Natural killer cell (primary cell): ENCODE measurements at regions not wholly inside any gene's neighbourhood (a gene's known extent, or its start where the extent isn't known, plus 50 kb on each side); places are given as distances from the start of the nearest gene placed in this dataset.

Experiments used
- ATAC-seq, 3 donors: fragments of 150-1000 bp in 2 of 3; fragments of 200-7000 bp in 1 of 3; cut with Tn5 transposase; 1 replicate in 1 of 3; 2 replicates in 2 of 3; pipeline ENCODE4 v1.10.0; 2021; ENCODE audit warnings: mild to moderate bottlenecking in 2 of 3, moderate library complexity in 2 of 3
- DNase-seq, 2 donors: peaks; one replicate each; pipeline versions ENCODE4 v3.0.0 to v3.0.0-alpha.2; 2013 to 2021; ENCODE audit warnings: mixed read lengths in 1 of 2
- H3K27ac ChIP-seq: one replicate; pipeline ENCODE4 v1.5.1; 2013; ENCODE audit warnings: mild to moderate bottlenecking, low read length
- H3K27me3 ChIP-seq: one replicate; pipeline ENCODE4 v1.6.1; 2013; ENCODE audit warnings: low read length; ENCODE audit not compliant: control insufficient read depth, insufficient read depth
- H3K36me3 ChIP-seq: one replicate; pipeline ENCODE4 v1.6.1; 2013; ENCODE audit warnings: low read length; ENCODE audit not compliant: control insufficient read depth, insufficient read depth
- H3K4me1 ChIP-seq: one replicate; pipeline ENCODE4 v1.6.1; 2013; ENCODE audit warnings: low read length; ENCODE audit not compliant: control insufficient read depth, insufficient read depth
- H3K4me3 ChIP-seq: one replicate; pipeline ENCODE4 v1.5.1; 2013; ENCODE audit warnings: low read length
- H3K9me3 ChIP-seq: one replicate; pipeline ENCODE4 v1.6.1; 2013; ENCODE audit warnings: low read length; ENCODE audit not compliant: control insufficient read depth, insufficient read depth
- H3K27ac Mint-ChIP-seq, 2 donors: one replicate each; pipeline ENCODE4 v1.8.0; 2022; ENCODE audit warnings: mild to moderate bottlenecking in 2 of 2, mixed read lengths in 2 of 2, moderate library complexity in 1 of 2
- H3K27me3 Mint-ChIP-seq, 2 donors: one replicate each; pipeline ENCODE4 v1.8.0; 2022; ENCODE audit warnings: low read depth in 2 of 2, mixed read lengths in 2 of 2
- H3K36me3 Mint-ChIP-seq: one replicate; pipeline ENCODE4 v1.8.0; 2022; ENCODE audit warnings: mixed read lengths
- H3K4me1 Mint-ChIP-seq, 2 donors: one replicate each; pipeline ENCODE4 v1.8.0; 2022; ENCODE audit warnings: mixed read lengths in 2 of 2
- H3K4me3 Mint-ChIP-seq: one replicate; pipeline ENCODE4 v1.8.0; 2022; ENCODE audit warnings: mild to moderate bottlenecking, moderate library complexity, mixed read lengths
- H3K9me3 Mint-ChIP-seq, 2 donors: one replicate each; pipeline ENCODE4 v1.8.0; 2022; ENCODE audit warnings: mixed read lengths in 2 of 2
- WGBS: methylation state at CpG from one replicate; pipeline ENCODE4 v1.1.7; 2013; ENCODE audit warnings: missing lambda C conversion rate; ENCODE audit not compliant: insufficient coverage; 5-methylcytosine and 5-hydroxymethylcytosine counted together
- intact Hi-C: fragments of 100-400 bp; cut with micrococcal nuclease; formaldehyde crosslinking; loops from one replicate; pipeline ENCODE4 v1.14.2; 2022
- TF ChIP-seq, protein P1 (sequence below): fragments of 200-600 bp; IDR thresholded peaks from one replicate; pipeline ENCODE4 v1.8.0; 2022; ENCODE audit warnings: antibody characterized with exemption

DNA sequence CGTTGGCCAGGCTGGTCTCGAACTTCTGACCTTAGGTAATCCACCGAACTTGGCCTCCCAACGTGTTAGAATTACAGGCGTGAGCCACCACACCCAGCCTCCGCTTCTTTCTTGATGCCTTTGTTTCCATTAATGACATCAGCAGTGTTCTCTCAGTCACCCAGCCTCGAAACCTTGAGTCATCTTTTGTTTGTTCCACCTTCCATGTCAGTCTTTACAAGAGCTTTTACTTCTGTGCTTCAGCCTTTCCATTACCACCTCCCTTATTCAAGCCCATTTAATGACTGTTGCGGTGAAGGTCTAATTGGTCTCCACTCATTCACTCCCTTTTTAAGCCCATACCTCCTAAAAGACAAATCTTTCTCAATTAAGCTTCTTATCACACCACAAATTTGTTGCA is 146.6 kb upstream of the ADGRL2 start:
- no peaks in the 10 kb centered on the region for H3K27me3 ChIP-seq
- no peak overlapping the region for H3K27ac ChIP-seq
- no peak overlapping the region for H3K4me3 ChIP-seq
- H3K27ac Mint-ChIP-seq = no peak overlapping the region
- TF ChIP-seq, protein P1, sequence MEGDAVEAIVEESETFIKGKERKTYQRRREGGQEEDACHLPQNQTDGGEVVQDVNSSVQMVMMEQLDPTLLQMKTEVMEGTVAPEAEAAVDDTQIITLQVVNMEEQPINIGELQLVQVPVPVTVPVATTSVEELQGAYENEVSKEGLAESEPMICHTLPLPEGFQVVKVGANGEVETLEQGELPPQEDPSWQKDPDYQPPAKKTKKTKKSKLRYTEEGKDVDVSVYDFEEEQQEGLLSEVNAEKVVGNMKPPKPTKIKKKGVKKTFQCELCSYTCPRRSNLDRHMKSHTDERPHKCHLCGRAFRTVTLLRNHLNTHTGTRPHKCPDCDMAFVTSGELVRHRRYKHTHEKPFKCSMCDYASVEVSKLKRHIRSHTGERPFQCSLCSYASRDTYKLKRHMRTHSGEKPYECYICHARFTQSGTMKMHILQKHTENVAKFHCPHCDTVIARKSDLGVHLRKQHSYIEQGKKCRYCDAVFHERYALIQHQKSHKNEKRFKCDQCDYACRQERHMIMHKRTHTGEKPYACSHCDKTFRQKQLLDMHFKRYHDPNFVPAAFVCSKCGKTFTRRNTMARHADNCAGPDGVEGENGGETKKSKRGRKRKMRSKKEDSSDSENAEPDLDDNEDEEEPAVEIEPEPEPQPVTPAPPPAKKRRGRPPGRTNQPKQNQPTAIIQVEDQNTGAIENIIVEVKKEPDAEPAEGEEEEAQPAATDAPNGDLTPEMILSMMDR = no peak
- H3K36me3 ChIP-seq = no peaks in the 10 kb centered on the region
- no peaks in the 10 kb centered on the region for H3K4me1 Mint-ChIP-seq
- H3K9me3 ChIP-seq = no peaks in the 10 kb centered on the region
- intact Hi-C loops = no loop called here
- ATAC-seq (no peak), DNase-seq (no peak)
- peaks cover 9 to 14% of the 10 kb centered on the region in 2 donors for H3K9me3 Mint-ChIP-seq
- no peak overlapping the region for H3K4me3 Mint-ChIP-seq
- H3K4me1 ChIP-seq = no peaks in the 10 kb centered on the region
- WGBS = 70% methylated on average over 8 of the region's 8 CpGs
- H3K36me3 Mint-ChIP-seq = no peaks in the 10 kb centered on the region
- H3K27me3 Mint-ChIP-seq = no peaks in the 10 kb centered on the region

DNA sequence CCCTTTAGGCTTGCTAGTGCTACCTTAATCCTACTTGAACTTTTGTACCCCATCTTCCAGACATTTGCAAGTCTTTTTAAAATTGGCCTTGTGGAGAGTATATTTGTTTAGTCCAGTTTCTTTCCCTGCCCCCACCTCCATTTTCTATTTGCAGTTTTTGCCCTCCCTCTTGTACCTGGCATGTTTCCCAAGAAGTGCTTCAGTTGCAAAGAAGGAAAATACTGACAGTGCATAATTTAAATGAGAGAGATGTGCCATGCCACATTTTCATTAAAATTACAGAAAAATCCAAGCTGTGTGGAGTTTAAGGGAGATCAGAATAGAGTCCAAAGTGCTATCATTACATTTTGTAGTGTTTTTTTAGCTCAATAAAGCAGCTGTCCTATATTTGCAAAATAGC is 150.0 kb upstream of the ADGRL2 start:
- no peaks in the 10 kb centered on the region for H3K36me3 ChIP-seq
- H3K4me3 ChIP-seq = no peak overlapping the region
- no peak overlapping the region for H3K27ac ChIP-seq
- no peaks in the 10 kb centered on the region for H3K27me3 Mint-ChIP-seq
- DNase-seq = no peak
- no peaks in the 10 kb centered on the region for H3K9me3 ChIP-seq
- H3K4me1 ChIP-seq = no peaks in the 10 kb centered on the region
- H3K4me1 Mint-ChIP-seq = no peaks in the 10 kb centered on the region
- TF ChIP-seq, protein P1 = no peak
- no peaks in the 10 kb centered on the region for H3K36me3 Mint-ChIP-seq
- ATAC-seq = no peak
- H3K9me3 Mint-ChIP-seq = peaks cover 12 to 17% of the 10 kb centered on the region in 2 donors
- H3K27ac Mint-ChIP-seq = no peak overlapping the region
- intact Hi-C loops = no loop called here
- no peak overlapping the region for H3K4me3 Mint-ChIP-seq
- no peaks in the 10 kb centered on the region for H3K27me3 ChIP-seq

- H3K27ac ChIP-seq = no peak overlapping the region
- H3K4me1 Mint-ChIP-seq = no peaks in the 10 kb centered on the region
- no peak overlapping the region for H3K27ac Mint-ChIP-seq
- intact Hi-C loops = no loop called here
- no peaks in the 10 kb centered on the region for H3K27me3 Mint-ChIP-seq
- H3K27me3 ChIP-seq = no peaks in the 10 kb centered on the region
- 100% methylated on average over 1 of the region's 2 CpGs for WGBS
- H3K36me3 ChIP-seq = no peaks in the 10 kb centered on the region
- peaks cover 7% of the 10 kb centered on the region for H3K36me3 Mint-ChIP-seq
- ATAC-seq (no peak), DNase-seq (no peak)
- H3K4me3 ChIP-seq = no peak overlapping the region
- no peaks in the 10 kb centered on the region for H3K4me1 ChIP-seq
- TF ChIP-seq, protein P1 = no peak
- peaks cover 12 to 24% of the 10 kb centered on the region in 2 donors for H3K9me3 Mint-ChIP-seq
- no peak overlapping the region for H3K4me3 Mint-ChIP-seq
- H3K9me3 ChIP-seq = peaks cover 7% of the 10 kb centered on the region
These were observed 164.9 kb upstream of the ADGRL2 start for GRCh38 chr1:81635816-81636215.

- H3K9me3 ChIP-seq = peaks cover 7% of the 10 kb centered on the region
- Mint-ChIP-seq H3K9me3 (peaks cover 12 to 21% of the 10 kb centered on the region in 2 donors), H3K36me3 (peaks cover 7% of the 10 kb centered on the region), H3K4me1 (no peaks in the 10 kb centered on the region), H3K27me3 (no peaks in the 10 kb centered on the region), H3K4me3 (no peak overlapping the region), H3K27ac (no peak overlapping the region)
- DNase-seq = no peak
- no peaks in the 10 kb centered on the region for H3K36me3 ChIP-seq
- no peaks in the 10 kb centered on the region for H3K27me3 ChIP-seq
- TF ChIP-seq, protein P1 = no peak
- H3K27ac ChIP-seq = no peak overlapping the region
- 94% methylated on average over 6 of the region's 6 CpGs for WGBS
- ATAC-seq = no peak
- H3K4me3 ChIP-seq = no peak overlapping the region
- H3K4me1 ChIP-seq = no peaks in the 10 kb centered on the region
- intact Hi-C loops = no loop called here
These were observed 166.4 kb upstream of the ADGRL2 start for GRCh38 chr1:81634294-81634693.
